Mesothelial cell of epicardium (in vitro differentiated cells): ENCODE measurements at regions not wholly inside any gene's neighbourhood (a gene's known extent, or its start where the extent isn't known, plus 50 kb on each side); places are given as distances from the start of the nearest gene placed in this dataset.
"Not testable (repeated sequence)": the region's sequence is repeated elsewhere in the genome, so short reads cannot be mapped to it uniquely, and the experiment has no call there.

Experiments
- DNase-seq, 2 experiments: peaks; one replicate each; pipeline ENCODE4 v3.0.0; 2021; ENCODE audit warnings: low spot score in 2 of 2; ENCODE audit not compliant: unreplicated experiment in 2 of 2
- H3K27ac Mint-ChIP-seq: 2 replicates; pipeline ENCODE4 v1.8.0; 2021; ENCODE audit warnings: mixed read lengths
- H3K27me3 Mint-ChIP-seq: 2 replicates; pipeline ENCODE4 v1.8.0; 2021; ENCODE audit warnings: low read depth, mixed read lengths
- H3K36me3 Mint-ChIP-seq: 2 replicates; pipeline ENCODE4 v1.8.0; 2021; ENCODE audit warnings: mixed read lengths
- H3K4me1 Mint-ChIP-seq: 2 replicates; pipeline ENCODE4 v1.8.0; 2021; ENCODE audit warnings: mixed read lengths
- H3K4me3 Mint-ChIP-seq: 2 replicates; pipeline ENCODE4 v1.8.0; 2021; ENCODE audit warnings: mild to moderate bottlenecking, moderate library complexity, mixed read lengths
- H3K9me3 Mint-ChIP-seq: 2 replicates; pipeline ENCODE4 v1.8.0; 2021; ENCODE audit warnings: mixed read lengths
- CTCF ChIP-seq: fragments of 200-600 bp; sonication (generic); IDR thresholded peaks from one replicate; pipeline ENCODE4 v1.5.0; 2021; ENCODE audit warnings: antibody characterized with exemption; ENCODE audit not compliant: unreplicated experiment

DNA sequence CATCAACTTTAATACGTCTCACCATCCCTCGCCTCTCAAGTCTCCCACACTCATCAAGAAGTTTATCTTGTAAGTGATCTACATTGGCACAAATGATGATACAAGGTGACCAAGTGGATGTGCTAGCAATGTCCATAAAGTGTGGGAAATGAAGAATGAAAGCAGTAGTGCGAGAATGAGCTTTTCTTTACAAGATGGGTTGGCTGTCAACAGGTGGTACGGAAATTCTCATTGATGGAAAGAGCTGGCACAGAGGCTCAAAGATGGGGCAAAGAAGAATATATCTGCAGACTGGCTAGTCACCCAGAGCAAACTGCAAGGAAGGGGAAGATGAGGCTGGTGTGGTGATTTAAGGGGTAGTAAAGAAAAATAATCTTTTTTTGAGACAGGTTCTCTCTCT lies 640.8 kb downstream of the MAT2B start:
- H3K9me3 Mint-ChIP-seq, result no peaks in the 10 kb centered on the region
- DNase-seq, result no peak
- H3K27ac Mint-ChIP-seq, result no peak overlapping the region
- peaks cover 4% of the 10 kb centered on the region for H3K27me3 Mint-ChIP-seq
- no peaks in the 10 kb centered on the region for H3K36me3 Mint-ChIP-seq
- peaks cover 13% of the 10 kb centered on the region for H3K4me1 Mint-ChIP-seq
- no peak for TF ChIP-seq CTCF
- no peak overlapping the region for H3K4me3 Mint-ChIP-seq

DNA sequence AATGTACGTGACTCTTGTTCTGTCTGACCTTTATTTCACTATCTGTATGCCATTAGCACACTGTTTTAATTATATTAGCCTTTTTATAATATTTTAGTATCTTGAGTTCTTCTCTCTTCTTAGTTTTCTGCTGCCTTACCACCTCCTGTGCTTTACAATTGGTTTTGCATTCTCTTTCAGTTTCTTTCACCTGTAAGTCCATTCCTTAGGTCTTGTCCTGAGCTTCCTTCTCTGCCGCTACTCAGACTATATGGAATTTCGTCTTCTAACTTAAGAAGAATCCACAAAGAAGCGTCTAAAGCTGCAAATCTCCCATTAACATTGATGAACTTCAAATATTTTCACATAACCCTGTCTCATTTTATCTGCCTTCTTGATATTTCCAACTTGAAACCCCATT lies 642.9 kb downstream of the MAT2B start:
- Mint-ChIP-seq H3K4me3 (no peak overlapping the region), H3K9me3 (peaks cover 6% of the 10 kb centered on the region), H3K36me3 (no peaks in the 10 kb centered on the region), H3K27me3 (peaks cover 4% of the 10 kb centered on the region), H3K4me1 (peaks cover 13% of the 10 kb centered on the region), H3K27ac (no peak overlapping the region)
- no peak for TF ChIP-seq CTCF
- no peak for DNase-seq

- peaks cover 21% of the 10 kb centered on the region for H3K4me1 Mint-ChIP-seq
- H3K27ac Mint-ChIP-seq, H3K4me3 Mint-ChIP-seq, H3K36me3 Mint-ChIP-seq, H3K27me3 Mint-ChIP-seq, DNase-seq: not testable (repeated sequence)
- H3K9me3 Mint-ChIP-seq, result peaks cover 11% of the 10 kb centered on the region
Observed at GRCh38 chr5:164152539-164152938, 647.1 kb downstream of the MAT2B start.

GRCh38 chr5:164153469-164154172 lies 648.2 kb downstream of the MAT2B start:
- Mint-ChIP-seq H3K36me3 (no peaks in the 10 kb centered on the region), H3K4me3 (no peak overlapping the region), H3K27me3 (no peaks in the 10 kb centered on the region), H3K9me3 (peaks cover 11% of the 10 kb centered on the region), H3K4me1 (peaks cover 21% of the 10 kb centered on the region), H3K27ac (no peak overlapping the region)
- no peak for TF ChIP-seq CTCF
- no peak for DNase-seq

DNA sequence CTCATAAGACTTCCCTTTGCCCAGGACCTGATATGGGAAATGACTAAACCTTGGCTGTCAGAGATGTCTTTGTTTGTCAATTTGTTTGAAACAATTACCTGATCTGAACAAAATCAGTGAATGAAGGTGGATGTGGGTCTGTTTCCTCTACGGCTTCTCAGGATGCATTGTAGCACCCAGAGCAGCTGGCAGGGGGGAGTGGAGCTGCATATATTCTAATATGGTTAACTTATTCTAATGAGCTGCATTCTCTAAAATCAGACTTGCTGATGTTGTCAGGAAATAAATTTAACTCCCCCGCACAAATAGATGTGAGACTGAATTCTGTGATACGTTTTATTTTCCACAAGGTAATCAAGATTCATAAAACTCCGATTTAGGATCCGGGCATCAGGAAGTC lies 665.4 kb downstream of the MAT2B start:
- no peaks in the 10 kb centered on the region for H3K9me3 Mint-ChIP-seq
- no peak overlapping the region for H3K4me3 Mint-ChIP-seq
- no peaks in the 10 kb centered on the region for H3K36me3 Mint-ChIP-seq
- TF ChIP-seq CTCF, result no peak
- no peak overlapping the region for H3K27ac Mint-ChIP-seq
- H3K27me3 Mint-ChIP-seq, result peaks cover 20% of the 10 kb centered on the region
- no peak for DNase-seq
- H3K4me1 Mint-ChIP-seq, result no peaks in the 10 kb centered on the region

GRCh38 chr5:164175083-164175482 lies 669.7 kb downstream of the MAT2B start:
- Mint-ChIP-seq H3K36me3 (no peaks in the 10 kb centered on the region), H3K4me3 (no peak overlapping the region), H3K9me3 (peaks cover 7% of the 10 kb centered on the region), H3K27ac (no peak overlapping the region), H3K4me1 (peaks cover 2% of the 10 kb centered on the region), H3K27me3 (peaks cover 9% of the 10 kb centered on the region)
- no peak for TF ChIP-seq CTCF
- no peak for DNase-seq
